ENCODE measurements at regions not wholly inside any gene's neighbourhood (a gene's known extent, or its start where the extent isn't known, plus 50 kb on each side); places are given as distances from the start of the nearest gene placed in this dataset.

DNA sequence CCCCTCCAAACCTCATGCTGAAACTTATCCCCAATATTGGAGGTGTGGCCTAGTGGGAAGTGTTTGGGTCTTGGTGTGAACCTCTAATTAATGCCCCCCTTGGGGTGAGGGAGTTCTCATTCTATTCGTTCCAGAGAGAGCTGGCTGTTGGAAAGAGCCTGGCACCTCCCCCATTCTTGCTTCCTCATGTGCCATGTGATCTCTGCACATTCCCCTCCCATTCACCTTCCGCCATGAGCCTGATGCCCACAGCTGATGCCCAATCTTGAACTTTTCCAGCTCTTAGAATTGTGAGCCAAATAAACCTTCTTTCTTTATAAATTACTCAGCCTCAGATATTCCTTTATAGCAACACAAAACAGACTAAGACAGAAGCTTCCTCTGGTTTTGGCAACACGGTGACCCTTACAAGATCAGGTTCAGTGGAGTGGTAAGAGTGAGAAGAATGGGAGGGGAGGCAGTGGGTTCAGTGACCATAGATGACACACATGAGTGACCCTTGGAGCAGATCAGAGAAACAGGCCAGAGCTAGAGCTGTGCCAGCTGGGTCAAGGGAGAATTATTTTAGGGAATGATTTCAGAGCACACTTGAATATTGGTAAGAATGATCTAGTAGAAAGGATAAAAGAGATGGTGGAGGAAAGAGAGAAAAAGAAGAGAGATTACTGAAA is 176.4 kb downstream of the LY86 start:
- TF ChIP-seq, protein P1, sequence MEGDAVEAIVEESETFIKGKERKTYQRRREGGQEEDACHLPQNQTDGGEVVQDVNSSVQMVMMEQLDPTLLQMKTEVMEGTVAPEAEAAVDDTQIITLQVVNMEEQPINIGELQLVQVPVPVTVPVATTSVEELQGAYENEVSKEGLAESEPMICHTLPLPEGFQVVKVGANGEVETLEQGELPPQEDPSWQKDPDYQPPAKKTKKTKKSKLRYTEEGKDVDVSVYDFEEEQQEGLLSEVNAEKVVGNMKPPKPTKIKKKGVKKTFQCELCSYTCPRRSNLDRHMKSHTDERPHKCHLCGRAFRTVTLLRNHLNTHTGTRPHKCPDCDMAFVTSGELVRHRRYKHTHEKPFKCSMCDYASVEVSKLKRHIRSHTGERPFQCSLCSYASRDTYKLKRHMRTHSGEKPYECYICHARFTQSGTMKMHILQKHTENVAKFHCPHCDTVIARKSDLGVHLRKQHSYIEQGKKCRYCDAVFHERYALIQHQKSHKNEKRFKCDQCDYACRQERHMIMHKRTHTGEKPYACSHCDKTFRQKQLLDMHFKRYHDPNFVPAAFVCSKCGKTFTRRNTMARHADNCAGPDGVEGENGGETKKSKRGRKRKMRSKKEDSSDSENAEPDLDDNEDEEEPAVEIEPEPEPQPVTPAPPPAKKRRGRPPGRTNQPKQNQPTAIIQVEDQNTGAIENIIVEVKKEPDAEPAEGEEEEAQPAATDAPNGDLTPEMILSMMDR (IDR thresholded peaks at IDR 0.05; ENCODE audit: control extremely low read depth, extremely low read depth), result no peak
- Histone ChIP-seq H3K27me3 (ENCODE audit: control insufficient read depth in 3 of 3, insufficient read depth in 3 of 3, low read length in 2 of 3) (no peaks in the 10 kb centered on the region), H3K4me3 (no peak overlapping the region), H3K27ac (ENCODE audit: low read depth in 1 of 2, low read length in 1 of 2) (no peak overlapping the region), H3K9ac (ENCODE audit: insufficient read depth in 1 of 2, low read length in 2 of 2) (no peak overlapping the region), H3K9me3 (ENCODE audit: control insufficient read depth in 4 of 4, insufficient read depth in 3 of 4, low read length in 3 of 4) (no peaks in the 10 kb centered on the region), H3K36me3 (ENCODE audit: control insufficient read depth in 4 of 4, insufficient read depth in 4 of 4, low read length in 4 of 4) (no peaks in the 10 kb centered on the region), H3K4me1 (ENCODE audit: control insufficient read depth in 5 of 5, insufficient read depth in 5 of 5, low read length in 5 of 5) (no peaks in the 10 kb centered on the region)
- ATAC-seq (ENCODE audit: insufficient read depth, low FRiP score) (no peak), DNase-seq (no peak)
- 76 to 79% methylated on average over 3 of the region's 3 CpGs for WGBS, 2 donors

DNA sequence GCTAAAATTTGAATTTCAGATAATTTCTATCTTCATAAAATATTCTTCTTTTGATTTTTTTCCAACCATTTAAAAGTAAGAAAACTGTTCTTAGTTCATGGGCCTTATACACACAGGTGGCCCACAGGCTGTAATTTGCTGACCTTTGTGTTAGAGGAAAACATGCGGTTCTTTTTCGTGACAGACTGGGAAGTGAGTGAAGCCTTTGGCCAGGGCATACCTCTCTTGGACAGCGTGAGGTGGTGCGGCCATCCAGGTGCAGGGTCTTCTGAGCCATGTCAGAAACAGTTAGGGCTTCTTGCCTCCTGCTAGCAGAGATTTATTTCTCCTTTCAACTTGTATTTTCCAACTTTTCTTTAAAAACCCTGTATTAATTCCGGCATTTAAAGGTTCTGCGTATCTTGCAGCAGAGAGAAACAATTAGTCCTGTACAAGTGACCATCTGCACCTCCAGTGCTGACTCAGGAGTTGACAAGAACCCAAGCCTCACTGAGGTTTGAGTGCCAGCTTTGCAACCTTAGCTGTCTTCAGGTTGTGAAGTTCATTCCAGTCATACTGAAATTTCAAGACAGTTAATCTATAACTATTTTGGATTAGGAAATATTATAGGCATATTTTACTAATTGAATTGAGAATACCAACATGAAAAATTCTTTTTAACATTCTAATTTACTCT is 177.8 kb downstream of the LY86 start:
- H3K4me3 ChIP-seq, result no peak overlapping the region
- no peaks in the 10 kb centered on the region for H3K36me3 ChIP-seq (ENCODE audit: control insufficient read depth in 4 of 4, insufficient read depth in 4 of 4, low read length in 4 of 4)
- no peaks in the 10 kb centered on the region for H3K4me1 ChIP-seq (ENCODE audit: control insufficient read depth in 5 of 5, insufficient read depth in 5 of 5, low read length in 5 of 5)
- ATAC-seq (ENCODE audit: insufficient read depth, low FRiP score) (no peak), DNase-seq (no peak)
- 90 to 95% methylated on average over 6 of the region's 6 CpGs for WGBS, 2 donors
- H3K9me3 ChIP-seq (ENCODE audit: control insufficient read depth in 4 of 4, insufficient read depth in 3 of 4, low read length in 3 of 4), result no peaks in the 10 kb centered on the region
- TF ChIP-seq, protein P1 (IDR thresholded peaks at IDR 0.05; ENCODE audit: control extremely low read depth, extremely low read depth), result no peak
- H3K27ac ChIP-seq (ENCODE audit: low read depth in 1 of 2, low read length in 1 of 2), result no peak overlapping the region
- H3K27me3 ChIP-seq (ENCODE audit: control insufficient read depth in 3 of 3, insufficient read depth in 3 of 3, low read length in 2 of 3), result no peaks in the 10 kb centered on the region
- no peak overlapping the region for H3K9ac ChIP-seq (ENCODE audit: insufficient read depth in 1 of 2, low read length in 2 of 2)

DNA sequence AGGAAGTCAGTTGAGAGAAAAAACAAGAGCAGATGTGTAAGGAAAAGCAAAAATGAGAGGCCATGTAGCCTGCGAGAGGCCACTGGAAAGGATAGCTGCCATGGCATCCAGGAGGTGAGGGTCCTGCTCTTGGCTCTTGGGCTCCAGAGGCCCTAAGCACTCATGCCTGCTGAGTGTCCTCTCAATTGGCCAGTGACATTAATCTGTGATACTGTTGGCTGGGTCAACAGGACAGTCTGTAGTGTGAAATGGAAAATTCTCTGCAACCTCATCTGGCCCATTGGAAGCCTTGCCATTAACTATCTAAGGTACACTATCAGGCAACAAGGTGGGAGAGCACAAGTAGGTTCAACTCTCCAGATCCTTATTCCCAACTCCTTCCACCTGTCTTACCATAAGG is 180.9 kb downstream of the LY86 start:
- H3K36me3 ChIP-seq (ENCODE audit: control insufficient read depth in 4 of 4, insufficient read depth in 4 of 4, low read length in 4 of 4), result no peaks in the 10 kb centered on the region
- DNase-seq (no peak), ATAC-seq (ENCODE audit: insufficient read depth, low FRiP score) (no peak)
- TF ChIP-seq, protein P1 (IDR thresholded peaks at IDR 0.05; ENCODE audit: control extremely low read depth, extremely low read depth), result no peak
- H3K27me3 ChIP-seq (ENCODE audit: control insufficient read depth in 3 of 3, insufficient read depth in 3 of 3, low read length in 2 of 3), result no peaks in the 10 kb centered on the region
- WGBS, 2 donors, result 96 to 98% methylated on average over 1 of the region's 1 CpG
- no peaks in the 10 kb centered on the region for H3K9me3 ChIP-seq (ENCODE audit: control insufficient read depth in 4 of 4, insufficient read depth in 3 of 4, low read length in 3 of 4)
- H3K4me3 ChIP-seq, result no peak overlapping the region
- H3K9ac ChIP-seq (ENCODE audit: insufficient read depth in 1 of 2, low read length in 2 of 2), result no peak overlapping the region
- H3K27ac ChIP-seq (ENCODE audit: low read depth in 1 of 2, low read length in 1 of 2), result no peak overlapping the region
- H3K4me1 ChIP-seq (ENCODE audit: control insufficient read depth in 5 of 5, insufficient read depth in 5 of 5, low read length in 5 of 5), result peaks cover 0 to 8% (median 0%) of the 10 kb centered on the region in 5 donors

Data from lung (tissue), 11 donors.